ENCODE measurements at regions not wholly inside any gene's neighbourhood (a gene's known extent, or its start where the extent isn't known, plus 50 kb on each side); places are given as distances from the start of the nearest gene placed in this dataset.
"Not testable (repeated sequence)": the region's sequence is repeated elsewhere in the genome, so short reads cannot be mapped to it uniquely, and the experiment has no call there.

- no peak for DNase-seq
Measured at GRCh38 chr1:31511848-31512615, 64.3 kb upstream of the TINAGL1 start.

GRCh38 chr1:31514117-31514516 is 62.2 kb upstream of the TINAGL1 start:
- DNase-seq = no peak

GRCh38 chr1:31515056-31515775 is 61.1 kb upstream of the TINAGL1 start:
- no peak for DNase-seq

GRCh38 chr1:31515936-31516335 is 60.4 kb upstream of the TINAGL1 start:
- no peak for DNase-seq

- no peak for DNase-seq
Measured at GRCh38 chr1:31517301-31517700, 59.0 kb upstream of the TINAGL1 start.

GRCh38 chr1:31517986-31518385 is 58.3 kb upstream of the TINAGL1 start:
- DNase-seq = not testable (repeated sequence)

- DNase-seq = no peak
Measured at GRCh38 chr1:31521761-31522555, 54.4 kb upstream of the TINAGL1 start.

GRCh38 chr1:31522556-31522845 is 53.8 kb upstream of the TINAGL1 start:
- no peak for DNase-seq

GRCh38 chr1:31523012-31523411 is 53.3 kb upstream of the TINAGL1 start:
- no peak for DNase-seq

- no peak for DNase-seq
Measured at GRCh38 chr1:31523769-31524168, 52.5 kb upstream of the TINAGL1 start.

GRCh38 chr1:31524186-31524901 is 52.0 kb upstream of the TINAGL1 start:
- DNase-seq = no peak
